SK-N-SH treated with all-trans-retinoic acid at 6 μM for 48 hours (cell line): ENCODE measurements at regions not wholly inside any gene's neighbourhood (a gene's known extent, or its start where the extent isn't known, plus 50 kb on each side); places are given as distances from the start of the nearest gene placed in this dataset.

Experiments
- ATAC-seq: fragments of 200-7000 bp; cut with Tn5 transposase; 3 replicates; pipeline ENCODE4 v1.9.1; 2020; ENCODE audit warnings: mild to moderate bottlenecking, moderate library complexity
- ARNTL ChIP-seq: fragments of 450-650 bp; formaldehyde crosslinking; IDR thresholded peaks from 2 replicates; pipeline ENCODE4 v1.5.0; 2020; ENCODE audit warnings: low read depth, mild to moderate bottlenecking, moderate library complexity, borderline replicate concordance
- BACH2 ChIP-seq: fragments of 250-450 bp; sonication (Bioruptor Pico); IDR thresholded peaks from 2 replicates; pipeline ENCODE4 v1.9.0; 2021; ENCODE audit warnings: mild to moderate bottlenecking, borderline replicate concordance
- CREB5 ChIP-seq: fragments of 250-450 bp; sonication (Bioruptor Pico); IDR thresholded peaks from 2 replicates; pipeline ENCODE4 v1.5.1; 2020; ENCODE audit warnings: low read depth, mild to moderate bottlenecking, moderate library complexity
- CSDC2 ChIP-seq: fragments of 250-450 bp; sonication (Bioruptor Pico); IDR thresholded peaks from 2 replicates; pipeline ENCODE4 v1.5.0; 2020; ENCODE audit warnings: mild to moderate bottlenecking, moderate library complexity
- GLIS3 ChIP-seq: fragments of 250-450 bp; sonication (Bioruptor Pico); IDR thresholded peaks from 2 replicates; pipeline ENCODE4 v1.5.0; 2020; ENCODE audit warnings: mild to moderate bottlenecking, moderate library complexity
- ISL1 ChIP-seq: fragments of 250-450 bp; sonication (Bioruptor Pico); IDR thresholded peaks from 2 replicates; pipeline ENCODE4 v2.1.2; 2022; ENCODE audit warnings: mild to moderate bottlenecking, moderate library complexity
- OSR1 ChIP-seq: fragments of 250-450 bp; sonication (Bioruptor Pico); IDR thresholded peaks from 2 replicates; pipeline ENCODE4 v1.8.0; 2022; ENCODE audit warnings: moderate library complexity, mild to moderate bottlenecking, inconsistent platforms
- PATZ1 ChIP-seq: fragments of 250-450 bp; sonication (Bioruptor Pico); IDR thresholded peaks from 2 replicates; pipeline ENCODE4 v1.8.0; 2020; ENCODE audit warnings: mild to moderate bottlenecking, moderate library complexity, borderline replicate concordance
- PPARA ChIP-seq: fragments of 250-450 bp; sonication (Bioruptor Pico); IDR thresholded peaks from 2 replicates; pipeline ENCODE4 v1.5.0; 2020; ENCODE audit warnings: mild to moderate bottlenecking, borderline replicate concordance
- RARB ChIP-seq: fragments of 250-450 bp; sonication (Bioruptor Pico); IDR thresholded peaks from 2 replicates; pipeline ENCODE4 v1.8.0; 2021; ENCODE audit warnings: mild to moderate bottlenecking, moderate library complexity
- TCF4 ChIP-seq: fragments of 250-450 bp; sonication (Bioruptor Pico); IDR thresholded peaks from 2 replicates; pipeline ENCODE4 v1.8.0; 2021; ENCODE audit warnings: mild to moderate bottlenecking, moderate library complexity, borderline replicate concordance
- TOX ChIP-seq: fragments of 250-450 bp; sonication (Bioruptor Pico); IDR thresholded peaks from 2 replicates; pipeline ENCODE4 v1.8.0; 2021; ENCODE audit warnings: mild to moderate bottlenecking, moderate library complexity, borderline replicate concordance
- ZC3H10 ChIP-seq: fragments of 250-450 bp; sonication (Bioruptor Pico); IDR thresholded peaks from 2 replicates; pipeline ENCODE4 v1.5.1; 2021; ENCODE audit warnings: mild to moderate bottlenecking, moderate library complexity
- ZFP3 ChIP-seq: fragments of 250-450 bp; sonication (Bioruptor Pico); IDR thresholded peaks from 2 replicates; pipeline ENCODE4 v1.5.0; 2020; ENCODE audit warnings: mild to moderate bottlenecking, moderate library complexity
- ZFP30 ChIP-seq: fragments of 450-650 bp; formaldehyde crosslinking; IDR thresholded peaks from 2 replicates; pipeline ENCODE4 v1.5.0; 2022; ENCODE audit warnings: mild to moderate bottlenecking, moderate library complexity
- ZNF565 ChIP-seq: fragments of 450-650 bp; formaldehyde crosslinking; conservative IDR thresholded peaks from 2 replicates; pipeline ENCODE4 v1.5.0; 2020; ENCODE audit warnings: low read depth, mild to moderate bottlenecking, moderate library complexity
- ZNF70 ChIP-seq: fragments of 450-650 bp; formaldehyde crosslinking; IDR thresholded peaks from 2 replicates; pipeline ENCODE4 v1.5.0; 2020; ENCODE audit warnings: mild to moderate bottlenecking, moderate library complexity
- ZNF8 ChIP-seq: fragments of 450-650 bp; formaldehyde crosslinking; IDR thresholded peaks from 2 replicates; pipeline ENCODE4 v1.5.0; 2020; ENCODE audit warnings: mild to moderate bottlenecking, moderate library complexity
- TF ChIP-seq, protein P1 (sequence below): fragments of 250-450 bp; sonication (Bioruptor Pico); IDR thresholded peaks from 2 replicates; pipeline ENCODE4 v1.5.0; 2020; ENCODE audit warnings: mild to moderate bottlenecking, moderate library complexity
- TF ChIP-seq, protein P2 (sequence below): fragments of 250-450 bp; sonication (Bioruptor Pico); IDR thresholded peaks from 2 replicates; pipeline ENCODE4 v1.5.1; 2021; ENCODE audit warnings: mild to moderate bottlenecking, moderate library complexity

GRCh38 chr5:96284727-96285389 is 148.2 kb downstream of the PCSK1 start:
- TF ChIP-seq, protein P1, sequence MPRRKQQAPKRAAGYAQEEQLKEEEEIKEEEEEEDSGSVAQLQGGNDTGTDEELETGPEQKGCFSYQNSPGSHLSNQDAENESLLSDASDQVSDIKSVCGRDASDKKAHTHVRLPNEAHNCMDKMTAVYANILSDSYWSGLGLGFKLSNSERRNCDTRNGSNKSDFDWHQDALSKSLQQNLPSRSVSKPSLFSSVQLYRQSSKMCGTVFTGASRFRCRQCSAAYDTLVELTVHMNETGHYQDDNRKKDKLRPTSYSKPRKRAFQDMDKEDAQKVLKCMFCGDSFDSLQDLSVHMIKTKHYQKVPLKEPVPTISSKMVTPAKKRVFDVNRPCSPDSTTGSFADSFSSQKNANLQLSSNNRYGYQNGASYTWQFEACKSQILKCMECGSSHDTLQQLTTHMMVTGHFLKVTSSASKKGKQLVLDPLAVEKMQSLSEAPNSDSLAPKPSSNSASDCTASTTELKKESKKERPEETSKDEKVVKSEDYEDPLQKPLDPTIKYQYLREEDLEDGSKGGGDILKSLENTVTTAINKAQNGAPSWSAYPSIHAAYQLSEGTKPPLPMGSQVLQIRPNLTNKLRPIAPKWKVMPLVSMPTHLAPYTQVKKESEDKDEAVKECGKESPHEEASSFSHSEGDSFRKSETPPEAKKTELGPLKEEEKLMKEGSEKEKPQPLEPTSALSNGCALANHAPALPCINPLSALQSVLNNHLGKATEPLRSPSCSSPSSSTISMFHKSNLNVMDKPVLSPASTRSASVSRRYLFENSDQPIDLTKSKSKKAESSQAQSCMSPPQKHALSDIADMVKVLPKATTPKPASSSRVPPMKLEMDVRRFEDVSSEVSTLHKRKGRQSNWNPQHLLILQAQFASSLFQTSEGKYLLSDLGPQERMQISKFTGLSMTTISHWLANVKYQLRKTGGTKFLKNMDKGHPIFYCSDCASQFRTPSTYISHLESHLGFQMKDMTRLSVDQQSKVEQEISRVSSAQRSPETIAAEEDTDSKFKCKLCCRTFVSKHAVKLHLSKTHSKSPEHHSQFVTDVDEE (CRISPR knock-in tag): no peak
- TF ChIP-seq ZNF565 (CRISPR knock-in tag) (no peak), ARNTL (no peak), CSDC2 (CRISPR knock-in tag) (no peak), ZFP30 (CRISPR knock-in tag) (no peak), ZNF70 (CRISPR knock-in tag) (no peak), TOX (CRISPR knock-in tag) (no peak), TCF4 (CRISPR knock-in tag) (no peak), ZNF8 (CRISPR knock-in tag) (no peak), OSR1 (CRISPR knock-in tag) (no peak), PPARA (CRISPR knock-in tag) (no peak), PATZ1 (CRISPR knock-in tag) (no peak), RARB (no peak), CREB5 (CRISPR knock-in tag) (no peak), ISL1 (CRISPR knock-in tag) (no peak), GLIS3 (CRISPR knock-in tag) (no peak), ZC3H10 (CRISPR knock-in tag) (no peak), BACH2 (CRISPR knock-in tag) (no peak)
- TF ChIP-seq, protein P2, sequence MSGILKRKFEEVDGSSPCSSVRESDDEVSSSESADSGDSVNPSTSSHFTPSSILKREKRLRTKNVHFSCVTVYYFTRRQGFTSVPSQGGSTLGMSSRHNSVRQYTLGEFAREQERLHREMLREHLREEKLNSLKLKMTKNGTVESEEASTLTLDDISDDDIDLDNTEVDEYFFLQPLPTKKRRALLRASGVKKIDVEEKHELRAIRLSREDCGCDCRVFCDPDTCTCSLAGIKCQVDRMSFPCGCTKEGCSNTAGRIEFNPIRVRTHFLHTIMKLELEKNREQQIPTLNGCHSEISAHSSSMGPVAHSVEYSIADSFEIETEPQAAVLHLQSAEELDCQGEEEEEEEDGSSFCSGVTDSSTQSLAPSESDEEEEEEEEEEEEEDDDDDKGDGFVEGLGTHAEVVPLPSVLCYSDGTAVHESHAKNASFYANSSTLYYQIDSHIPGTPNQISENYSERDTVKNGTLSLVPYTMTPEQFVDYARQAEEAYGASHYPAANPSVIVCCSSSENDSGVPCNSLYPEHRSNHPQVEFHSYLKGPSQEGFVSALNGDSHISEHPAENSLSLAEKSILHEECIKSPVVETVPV (CRISPR knock-in tag): no peak
- ATAC-seq: no peak

GRCh38 chr5:96283589-96283988 is 149.5 kb downstream of the PCSK1 start:
- no peak for TF ChIP-seq CSDC2 (CRISPR knock-in tag)
- ATAC-seq: no peak

DNA sequence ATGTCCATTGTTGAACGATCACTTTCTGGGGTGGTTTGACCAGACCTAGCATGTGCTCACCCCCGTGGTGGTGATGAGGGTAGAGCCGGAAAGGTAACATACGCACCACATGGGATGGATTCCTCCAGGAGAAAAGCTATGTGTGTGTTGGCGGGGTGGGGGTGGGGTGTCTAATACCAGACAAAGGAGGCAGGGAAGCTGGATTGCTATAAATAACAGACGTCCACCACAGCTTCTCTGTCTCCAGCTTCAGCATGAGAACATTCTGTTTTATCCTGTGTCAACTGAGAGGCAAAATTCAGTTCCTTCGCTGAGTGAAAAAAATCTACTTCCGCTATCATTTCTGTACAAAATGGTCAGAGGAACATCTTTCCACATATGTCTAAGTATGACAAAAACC is 151.0 kb downstream of the PCSK1 start:
- ATAC-seq: no peak
- TF ChIP-seq RARB (no peak), ZFP30 (CRISPR knock-in tag) (no peak), PPARA (CRISPR knock-in tag) (no peak), ZFP3 (CRISPR knock-in tag) (no peak), BACH2 (CRISPR knock-in tag) (no peak), GLIS3 (CRISPR knock-in tag) (no peak), ZNF8 (CRISPR knock-in tag) (no peak), PATZ1 (CRISPR knock-in tag) (no peak), OSR1 (CRISPR knock-in tag) (no peak)
